ENCODE measurements at regions not wholly inside any gene's neighbourhood (a gene's known extent, or its start where the extent isn't known, plus 50 kb on each side); places are given as distances from the start of the nearest gene placed in this dataset.

GRCh38 chr2:67706082-67706481, 308.9 kb downstream of the ETAA1 start:
- DNase-seq: no peak
- ChIA-PET CTCF (no interaction called here), POLR2A (no interaction called here)
- 0 out of 2 replicates have a peak, but pooled peaks cover 2% of the 10 kb centered on the region for H3K9me3 ChIP-seq
- no peaks in the 10 kb centered on the region for H3K27me3 ChIP-seq (replicated peaks; ENCODE audit: control insufficient read depth, insufficient read depth, low read length)
- no peaks in the 10 kb centered on the region for H3K4me1 Mint-ChIP-seq (ENCODE audit: low read depth, unreplicated experiment)
- H3K27me3 Mint-ChIP-seq (ENCODE audit: insufficient read depth, unreplicated experiment): no peaks in the 10 kb centered on the region
- no peak overlapping the region for H3K4me3 ChIP-seq (ENCODE audit: low read depth, low read length)
- H3K36me3 ChIP-seq (ENCODE audit: control insufficient read depth, insufficient read depth, low read length): no peaks in the 10 kb centered on the region
- BruUV-seq (replicated peaks): no TSS peak
- no peaks in the 10 kb centered on the region for H3K36me3 Mint-ChIP-seq (ENCODE audit: insufficient read depth, unreplicated experiment)
- no peak for TF ChIP-seq CTCF (IDR thresholded peaks at IDR 0.05; ENCODE audit: insufficient read depth in 1 of 2, low read depth in 1 of 2, low read length in 1 of 2, severe bottlenecking in 1 of 2, unreplicated experiment in 1 of 2)
- intact Hi-C loops (cut with micrococcal nuclease; ENCODE audit: unreplicated experiment): no loop called here
- H3K4me1 ChIP-seq: no peaks in the 10 kb centered on the region
- H3K4me3 Mint-ChIP-seq (ENCODE audit: unreplicated experiment): no peak overlapping the region
- H3K27ac Mint-ChIP-seq (ENCODE audit: unreplicated experiment): no peak overlapping the region
- H3K9me3 Mint-ChIP-seq (ENCODE audit: unreplicated experiment): peaks cover 8% of the 10 kb centered on the region

- intact Hi-C loops (cut with micrococcal nuclease; ENCODE audit: unreplicated experiment): no loop called here
- no peak overlapping the region for H3K4me3 Mint-ChIP-seq (ENCODE audit: unreplicated experiment)
- H3K4me3 ChIP-seq (ENCODE audit: low read depth, low read length): no peak overlapping the region
- H3K27me3 Mint-ChIP-seq (ENCODE audit: insufficient read depth, unreplicated experiment): no peaks in the 10 kb centered on the region
- 0 out of 2 replicates have a peak, but pooled peaks cover 2% of the 10 kb centered on the region for H3K9me3 ChIP-seq
- ChIA-PET POLR2A (no interaction called here), CTCF (no interaction called here)
- H3K36me3 Mint-ChIP-seq (ENCODE audit: insufficient read depth, unreplicated experiment): no peaks in the 10 kb centered on the region
- no peak for DNase-seq
- H3K9me3 Mint-ChIP-seq (ENCODE audit: unreplicated experiment): peaks cover 8% of the 10 kb centered on the region
- BruUV-seq (replicated peaks): no TSS peak
- peaks cover 9% of the 10 kb centered on the region for H3K4me1 Mint-ChIP-seq (ENCODE audit: low read depth, unreplicated experiment)
- no peaks in the 10 kb centered on the region for H3K36me3 ChIP-seq (ENCODE audit: control insufficient read depth, insufficient read depth, low read length)
- no peak for TF ChIP-seq CTCF (IDR thresholded peaks at IDR 0.05; ENCODE audit: insufficient read depth in 1 of 2, low read depth in 1 of 2, low read length in 1 of 2, severe bottlenecking in 1 of 2, unreplicated experiment in 1 of 2)
- H3K27me3 ChIP-seq (replicated peaks; ENCODE audit: control insufficient read depth, insufficient read depth, low read length): no peaks in the 10 kb centered on the region
- no peak overlapping the region for H3K27ac Mint-ChIP-seq (ENCODE audit: unreplicated experiment)
- H3K4me1 ChIP-seq: no peaks in the 10 kb centered on the region
These were observed 310.8 kb downstream of the ETAA1 start for GRCh38 chr2:67707896-67708295.

GRCh38 chr2:67709835-67710234, 312.7 kb downstream of the ETAA1 start:
- Mint-ChIP-seq H3K36me3 (ENCODE audit: insufficient read depth, unreplicated experiment) (no peaks in the 10 kb centered on the region), H3K4me1 (ENCODE audit: low read depth, unreplicated experiment) (peaks cover 9% of the 10 kb centered on the region), H3K9me3 (ENCODE audit: unreplicated experiment) (peaks cover 8% of the 10 kb centered on the region), H3K4me3 (ENCODE audit: unreplicated experiment) (no peak overlapping the region), H3K27ac (ENCODE audit: unreplicated experiment) (no peak overlapping the region), H3K27me3 (ENCODE audit: insufficient read depth, unreplicated experiment) (no peaks in the 10 kb centered on the region)
- no peaks in the 10 kb centered on the region for H3K4me1 ChIP-seq
- H3K36me3 ChIP-seq (ENCODE audit: control insufficient read depth, insufficient read depth, low read length): no peaks in the 10 kb centered on the region
- intact Hi-C loops (cut with micrococcal nuclease; ENCODE audit: unreplicated experiment): no loop called here
- ChIA-PET POLR2A (no interaction called here), CTCF (no interaction called here)
- H3K4me3 ChIP-seq (ENCODE audit: low read depth, low read length): no peak overlapping the region
- H3K9me3 ChIP-seq: no peaks in the 10 kb centered on the region
- no peak for TF ChIP-seq CTCF (IDR thresholded peaks at IDR 0.05; ENCODE audit: insufficient read depth in 1 of 2, low read depth in 1 of 2, low read length in 1 of 2, severe bottlenecking in 1 of 2, unreplicated experiment in 1 of 2)
- BruUV-seq (replicated peaks): no TSS peak
- no peak for DNase-seq
- H3K27me3 ChIP-seq (replicated peaks; ENCODE audit: control insufficient read depth, insufficient read depth, low read length): no peaks in the 10 kb centered on the region
